GM19467 (cell line): ENCODE measurements at regions not wholly inside any gene's neighbourhood (a gene's known extent, or its start where the extent isn't known, plus 50 kb on each side); places are given as distances from the start of the nearest gene placed in this dataset.
A peak's percentile ranks its signal among the peaks of the same experiment; 100 is the strongest.

Source experiments
- ATAC-seq: cut with Tn5 transposase; IDR thresholded peaks from one replicate; pipeline ENCODE4 v1.9.1; 2021; ENCODE audit warnings: mild to moderate bottlenecking, moderate library complexity; ENCODE audit not compliant: unreplicated experiment

GRCh38 chr14:53564870-53565269 is 391.8 kb downstream of the BMP4 start:
- ATAC-seq, result no peak

DNA sequence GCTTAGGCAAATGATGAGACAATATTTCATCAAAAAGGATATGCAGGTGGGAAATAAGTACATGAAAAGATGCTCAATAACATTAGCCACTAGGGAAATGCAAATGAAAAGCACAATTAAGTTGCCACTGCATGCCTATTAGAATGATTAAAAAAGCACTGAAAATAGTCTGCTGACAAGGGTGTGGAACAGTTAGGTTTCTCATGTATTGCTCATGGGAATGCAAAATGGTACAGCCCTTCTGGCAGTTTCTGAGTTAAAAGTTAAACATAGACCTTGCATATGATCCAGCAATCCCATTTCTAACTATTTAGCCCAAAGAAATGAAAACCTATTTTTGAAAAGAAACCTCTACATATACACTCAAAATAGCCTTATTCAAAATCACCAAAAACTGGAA is 393.0 kb downstream of the BMP4 start:
- no peak for ATAC-seq

- no peak for ATAC-seq
Measured at GRCh38 chr14:53553221-53553620, 400.1 kb upstream of the DDHD1 start.

GRCh38 chr14:53551862-53552261 is 398.7 kb upstream of the DDHD1 start:
- no peak for ATAC-seq

DNA sequence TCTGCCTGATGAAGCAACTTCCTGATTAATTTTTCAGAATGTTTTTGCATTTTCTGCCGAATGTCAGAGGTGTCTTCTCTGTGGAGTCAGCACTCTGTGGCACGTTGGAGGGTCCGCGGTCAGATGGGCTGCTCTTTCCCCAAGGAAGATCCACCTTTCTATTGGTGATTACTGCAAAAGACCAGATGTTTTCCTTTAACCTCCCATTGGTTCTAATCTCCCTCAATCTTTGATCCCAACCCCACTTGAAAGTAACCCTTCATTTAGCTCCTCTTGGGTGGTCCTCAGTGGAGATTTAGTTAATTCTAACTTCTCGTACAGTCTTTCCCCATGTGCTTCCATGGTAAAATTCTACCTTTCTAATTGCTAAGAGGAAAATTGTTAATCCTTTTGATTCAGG is 397.7 kb upstream of the DDHD1 start:
- no peak for ATAC-seq

GRCh38 chr14:53549956-53550355 is 396.8 kb upstream of the DDHD1 start:
- ATAC-seq, result no peak

GRCh38 chr14:53547593-53547992 is 394.5 kb upstream of the DDHD1 start:
- no peak for ATAC-seq

- peak; percentile 44 for ATAC-seq
Measured at GRCh38 chr14:53545217-53545616, 392.1 kb upstream of the DDHD1 start.

DNA sequence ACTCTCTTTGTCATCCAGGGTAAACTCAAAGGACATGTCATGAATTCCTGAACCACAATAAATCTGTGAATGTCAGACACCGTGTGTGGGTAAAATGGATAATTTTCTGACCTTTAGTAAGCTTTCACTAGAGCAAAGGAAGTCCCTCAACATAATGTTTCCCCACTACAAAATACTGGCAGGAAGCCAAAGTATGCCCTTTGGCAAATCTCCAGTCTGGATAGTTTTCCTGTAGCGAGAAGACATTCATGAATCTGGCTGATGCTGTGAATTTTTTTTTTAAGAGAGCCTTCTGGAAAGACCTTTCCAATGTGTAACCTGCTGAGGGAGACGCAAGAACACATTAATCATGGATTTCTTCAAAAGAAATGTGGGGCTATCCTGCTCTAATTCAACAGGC is 389.6 kb upstream of the DDHD1 start:
- no peak for ATAC-seq

DNA sequence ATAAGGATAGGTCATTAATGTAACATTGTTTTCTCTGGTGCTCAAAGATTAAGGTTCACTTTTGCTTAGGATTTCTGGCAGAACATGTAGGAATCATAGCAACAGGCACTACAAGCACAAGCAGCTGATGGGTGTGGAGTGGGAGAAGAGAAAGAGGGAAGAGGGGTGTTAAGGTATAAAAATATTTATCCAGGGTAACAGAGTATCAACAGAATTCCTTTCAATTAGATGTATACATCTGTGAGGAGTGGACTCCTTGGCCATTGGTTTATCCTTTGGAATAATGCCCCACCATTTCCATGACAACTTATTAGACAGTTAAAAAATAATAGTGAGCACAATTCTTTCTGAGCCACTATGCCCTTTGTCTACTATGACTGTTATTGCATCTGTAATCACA is 388.3 kb upstream of the DDHD1 start:
- ATAC-seq, result no peak

GRCh38 chr14:53539489-53540126 is 386.5 kb upstream of the DDHD1 start:
- peak; percentile 62 for ATAC-seq

- ATAC-seq, result no peak
Measured at GRCh38 chr14:53538316-53538881, 385.3 kb upstream of the DDHD1 start.

DNA sequence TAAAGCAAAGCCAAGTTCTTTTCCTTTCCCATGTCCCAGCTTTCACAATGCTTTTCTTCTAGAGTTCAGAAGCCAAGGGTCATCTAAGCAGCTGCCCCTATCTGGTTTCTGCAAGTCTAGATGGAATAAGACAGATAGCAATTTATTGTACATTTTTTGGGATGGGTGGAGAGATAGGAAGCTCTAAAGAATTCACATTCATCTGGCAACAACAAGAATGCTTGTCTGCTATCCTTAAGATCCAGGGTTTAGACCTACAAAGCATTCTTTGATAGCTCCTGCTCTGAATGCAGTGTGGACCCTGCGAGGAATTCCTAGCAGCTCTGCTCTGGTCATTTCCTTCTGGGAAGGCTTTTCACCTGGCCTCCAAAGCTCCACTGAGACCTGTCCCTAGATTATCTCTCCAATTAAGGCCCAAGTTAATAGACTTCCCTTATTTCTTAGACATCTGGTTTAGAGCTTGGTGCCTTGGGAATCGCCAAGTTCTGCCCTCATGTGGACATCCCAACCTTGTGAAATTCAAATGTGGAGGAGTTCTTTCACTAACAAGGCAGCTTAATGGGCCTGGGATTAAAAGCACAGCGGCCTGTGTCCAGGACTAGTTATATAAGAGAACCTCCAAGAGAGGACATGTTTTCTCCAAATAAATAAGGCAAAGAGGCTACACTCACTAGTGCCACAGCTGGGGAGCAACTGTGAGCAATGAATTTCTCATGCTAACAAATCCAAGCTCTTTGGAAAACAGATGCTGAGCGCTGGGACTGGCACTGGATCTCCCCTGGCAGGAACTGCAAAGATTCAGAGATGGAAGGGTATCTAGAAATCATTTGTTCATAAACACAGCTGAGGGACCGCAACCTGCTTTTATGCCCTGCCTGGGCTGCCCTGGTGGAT is 384.5 kb upstream of the DDHD1 start:
- no peak for ATAC-seq

GRCh38 chr14:53536446-53536845 is 383.3 kb upstream of the DDHD1 start:
- ATAC-seq, result no peak

DNA sequence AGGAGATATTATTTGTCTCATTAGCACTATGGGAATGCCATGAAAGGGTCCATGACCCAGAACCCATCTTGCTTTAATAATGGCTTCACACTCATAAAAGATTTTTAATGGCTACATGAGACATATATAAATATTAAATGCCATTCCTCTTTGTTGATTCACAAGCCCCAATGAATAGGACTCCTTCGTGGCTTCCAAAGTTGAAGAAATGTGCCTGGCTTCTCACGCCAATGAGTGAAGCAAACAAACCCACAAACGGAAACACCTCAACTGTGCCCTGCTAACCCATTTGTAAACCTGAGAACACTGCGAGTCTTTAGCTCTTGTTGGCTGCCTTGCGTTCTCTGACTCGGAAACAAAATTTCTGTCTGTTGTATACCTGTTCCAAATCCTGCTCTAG is 381.7 kb upstream of the DDHD1 start:
- ATAC-seq, result no peak

DNA sequence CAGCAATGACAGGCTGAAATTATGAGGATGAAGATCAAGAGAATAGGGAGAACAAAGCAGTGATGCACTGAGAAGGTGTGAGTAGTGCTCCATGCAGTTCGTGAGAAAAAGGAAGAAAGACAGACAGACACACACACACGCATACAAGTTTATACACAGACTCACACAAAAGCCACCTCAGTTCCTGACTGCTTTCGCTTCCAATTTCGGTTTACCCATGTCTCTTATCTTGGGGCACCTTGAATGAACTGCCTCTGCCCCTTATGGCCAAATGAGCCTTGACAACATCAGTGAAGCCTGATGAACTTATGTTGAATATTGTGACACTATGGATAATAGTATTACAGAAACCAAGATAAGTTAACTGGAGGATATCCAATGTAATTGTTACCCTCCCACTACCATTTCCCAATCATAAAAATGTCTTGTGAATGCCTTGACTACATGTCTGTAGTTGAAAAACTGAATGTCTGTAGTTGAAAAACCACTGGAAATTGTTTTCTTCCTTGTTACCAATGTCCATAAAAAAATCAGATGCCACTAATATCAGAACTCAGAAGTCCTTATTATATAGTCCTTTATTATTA is 380.4 kb upstream of the DDHD1 start:
- ATAC-seq, result no peak

DNA sequence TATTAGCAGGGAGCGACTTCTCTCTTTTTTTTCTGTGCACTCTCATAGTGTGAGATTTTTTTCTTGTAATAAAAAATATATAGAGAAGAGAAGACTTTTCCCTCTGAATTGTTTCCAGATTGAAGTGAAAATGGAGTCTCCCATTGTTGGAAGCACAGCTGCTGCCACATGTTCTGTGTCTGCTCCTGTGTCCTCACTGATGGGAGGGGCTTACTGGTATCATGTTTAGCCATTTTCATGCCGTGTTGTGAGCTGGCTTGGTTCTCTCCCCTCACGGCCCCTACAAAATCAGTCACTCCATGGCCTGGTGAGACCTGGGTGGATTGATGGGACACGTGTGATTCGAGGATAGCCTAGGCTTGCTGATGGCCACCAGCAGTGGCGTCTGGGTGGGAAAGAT is 379.7 kb upstream of the DDHD1 start:
- ATAC-seq, result no peak

DNA sequence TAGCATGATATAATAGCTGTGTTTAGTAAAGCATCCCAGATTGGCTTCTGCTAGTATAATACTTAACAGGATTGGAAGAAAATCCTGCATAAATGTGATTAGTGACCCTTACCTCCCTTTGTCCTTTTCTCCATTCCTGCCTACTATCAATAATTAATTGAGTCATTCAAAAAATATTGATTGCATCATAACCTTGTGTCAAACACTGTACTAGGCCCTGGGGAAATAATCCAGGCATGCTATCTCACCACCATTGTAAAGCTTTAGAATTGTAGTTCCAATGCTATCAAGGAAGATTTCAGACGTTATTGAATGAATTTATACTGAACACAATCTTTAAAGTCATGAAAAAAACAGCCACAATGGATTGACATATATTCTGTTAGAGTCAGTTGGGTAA is 378.6 kb upstream of the DDHD1 start:
- no peak for ATAC-seq

GRCh38 chr14:53531156-53531555 is 378.0 kb upstream of the DDHD1 start:
- no peak for ATAC-seq

- no peak for ATAC-seq
Measured at GRCh38 chr14:53529519-53529918, 376.4 kb upstream of the DDHD1 start.

- no peak for ATAC-seq
Measured at GRCh38 chr14:53528185-53528671, 375.1 kb upstream of the DDHD1 start.

- ATAC-seq, result no peak
Measured at GRCh38 chr14:53526200-53526599, 373.1 kb upstream of the DDHD1 start.
